ENCODE measurements at regions not wholly inside any gene's neighbourhood (a gene's known extent, or its start where the extent isn't known, plus 50 kb on each side); places are given as distances from the start of the nearest gene placed in this dataset.
A peak's percentile ranks its signal among the peaks of the same experiment; 100 is the strongest.

DNA sequence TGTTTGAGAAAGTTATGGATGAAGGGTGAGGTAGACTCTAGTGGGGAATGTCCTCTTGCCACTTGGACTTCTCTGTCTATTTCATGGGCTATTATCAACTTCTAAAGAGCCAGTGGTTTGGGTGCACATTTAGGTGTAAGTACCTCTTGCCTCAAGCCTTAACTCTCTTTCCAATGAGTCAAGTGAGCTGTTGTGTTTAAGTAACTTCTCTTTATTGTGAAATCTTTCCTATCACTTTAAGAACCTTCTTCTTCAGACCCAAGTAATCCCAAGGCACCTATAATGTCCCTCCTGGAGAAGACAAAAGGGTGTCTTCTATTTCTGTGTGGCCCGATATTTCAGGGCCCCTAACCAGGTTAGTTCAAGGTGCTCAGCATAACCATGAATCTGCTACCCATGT is 90.5 kb upstream of the VPREB1 start:
- no peak for DNase-seq (ENCODE audit: low read depth)

DNA sequence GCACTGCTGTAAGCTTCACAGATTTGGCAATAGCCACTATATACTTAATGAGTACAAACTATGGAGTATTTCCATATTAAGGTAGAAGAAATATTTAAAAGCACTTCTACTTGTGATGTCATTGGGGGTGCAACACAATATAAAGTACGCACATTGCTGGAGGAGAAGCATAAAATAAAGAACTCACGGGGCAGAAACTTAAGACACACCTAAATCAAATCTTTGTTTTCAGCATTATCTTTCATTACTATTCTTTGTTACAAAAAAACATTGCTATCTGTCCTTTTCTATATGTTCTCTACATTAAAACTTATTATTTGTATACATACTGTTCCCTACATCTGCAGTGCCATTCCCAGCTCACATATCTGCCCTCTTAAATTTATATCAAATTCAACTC is 93.3 kb upstream of the VPREB1 start:
- Histone ChIP-seq H3K27me3 (ENCODE audit: control insufficient read depth, insufficient read depth, low read length) (peaks cover 8% of the 10 kb centered on the region), H3K4me3 (ENCODE audit: low read depth, low read length) (no peak overlapping the region), H3K36me3 (ENCODE audit: control insufficient read depth, insufficient read depth, low read length) (no peaks in the 10 kb centered on the region)
- no peak for DNase-seq (ENCODE audit: low read depth)
- TF ChIP-seq, protein P1, sequence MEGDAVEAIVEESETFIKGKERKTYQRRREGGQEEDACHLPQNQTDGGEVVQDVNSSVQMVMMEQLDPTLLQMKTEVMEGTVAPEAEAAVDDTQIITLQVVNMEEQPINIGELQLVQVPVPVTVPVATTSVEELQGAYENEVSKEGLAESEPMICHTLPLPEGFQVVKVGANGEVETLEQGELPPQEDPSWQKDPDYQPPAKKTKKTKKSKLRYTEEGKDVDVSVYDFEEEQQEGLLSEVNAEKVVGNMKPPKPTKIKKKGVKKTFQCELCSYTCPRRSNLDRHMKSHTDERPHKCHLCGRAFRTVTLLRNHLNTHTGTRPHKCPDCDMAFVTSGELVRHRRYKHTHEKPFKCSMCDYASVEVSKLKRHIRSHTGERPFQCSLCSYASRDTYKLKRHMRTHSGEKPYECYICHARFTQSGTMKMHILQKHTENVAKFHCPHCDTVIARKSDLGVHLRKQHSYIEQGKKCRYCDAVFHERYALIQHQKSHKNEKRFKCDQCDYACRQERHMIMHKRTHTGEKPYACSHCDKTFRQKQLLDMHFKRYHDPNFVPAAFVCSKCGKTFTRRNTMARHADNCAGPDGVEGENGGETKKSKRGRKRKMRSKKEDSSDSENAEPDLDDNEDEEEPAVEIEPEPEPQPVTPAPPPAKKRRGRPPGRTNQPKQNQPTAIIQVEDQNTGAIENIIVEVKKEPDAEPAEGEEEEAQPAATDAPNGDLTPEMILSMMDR (IDR thresholded peaks at IDR 0.05; ENCODE audit: insufficient read depth, low read length, poor library complexity, severe bottlenecking), result no peak

More for the DNA sequence above, 90.5 kb upstream of the VPREB1 start:
- Histone ChIP-seq H3K27me3 (ENCODE audit: control insufficient read depth, insufficient read depth, low read length) (peaks cover 3% of the 10 kb centered on the region), H3K36me3 (ENCODE audit: control insufficient read depth, insufficient read depth, low read length) (no peaks in the 10 kb centered on the region), H3K4me3 (ENCODE audit: low read depth, low read length) (no peak overlapping the region)
- TF ChIP-seq, protein P1 (IDR thresholded peaks at IDR 0.05; ENCODE audit: insufficient read depth, low read length, poor library complexity, severe bottlenecking), result no peak

DNA sequence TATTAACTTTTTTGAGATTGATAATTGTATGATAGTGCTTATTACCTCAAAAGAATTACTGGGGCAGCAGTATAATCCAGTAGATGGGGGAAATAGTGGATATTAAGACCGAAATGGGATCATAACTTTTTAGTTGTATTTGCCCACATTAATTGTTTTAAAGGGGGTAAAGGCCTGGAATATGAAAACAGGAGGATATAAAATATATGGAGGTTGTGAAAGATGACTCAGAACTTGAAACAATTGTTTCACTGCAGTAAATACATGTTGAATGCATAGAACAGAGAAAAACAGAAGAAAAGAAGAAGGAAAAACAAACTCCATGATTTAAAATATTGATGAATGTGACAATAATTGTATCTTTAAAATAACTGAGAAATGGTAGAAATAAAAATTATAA is 94.1 kb upstream of the VPREB1 start:
- H3K36me3 ChIP-seq (ENCODE audit: control insufficient read depth, insufficient read depth, low read length), result no peaks in the 10 kb centered on the region
- H3K27me3 ChIP-seq (ENCODE audit: control insufficient read depth, insufficient read depth, low read length), result peaks cover 8% of the 10 kb centered on the region
- H3K4me3 ChIP-seq (ENCODE audit: low read depth, low read length), result no peak overlapping the region
- no peak for DNase-seq (ENCODE audit: low read depth)
- TF ChIP-seq, protein P1 (IDR thresholded peaks at IDR 0.05; ENCODE audit: insufficient read depth, low read length, poor library complexity, severe bottlenecking), result no peak

GRCh38 chr22:22148905-22149304 is 95.7 kb upstream of the VPREB1 start:
- H3K27me3 ChIP-seq (ENCODE audit: control insufficient read depth, insufficient read depth, low read length), result peaks cover 8% of the 10 kb centered on the region
- no peak for DNase-seq (ENCODE audit: low read depth)
- TF ChIP-seq, protein P1 (IDR thresholded peaks at IDR 0.05; ENCODE audit: insufficient read depth, low read length, poor library complexity, severe bottlenecking), result no peak
- H3K36me3 ChIP-seq (ENCODE audit: control insufficient read depth, insufficient read depth, low read length), result no peaks in the 10 kb centered on the region
- no peak overlapping the region for H3K4me3 ChIP-seq (ENCODE audit: low read depth, low read length)

DNA sequence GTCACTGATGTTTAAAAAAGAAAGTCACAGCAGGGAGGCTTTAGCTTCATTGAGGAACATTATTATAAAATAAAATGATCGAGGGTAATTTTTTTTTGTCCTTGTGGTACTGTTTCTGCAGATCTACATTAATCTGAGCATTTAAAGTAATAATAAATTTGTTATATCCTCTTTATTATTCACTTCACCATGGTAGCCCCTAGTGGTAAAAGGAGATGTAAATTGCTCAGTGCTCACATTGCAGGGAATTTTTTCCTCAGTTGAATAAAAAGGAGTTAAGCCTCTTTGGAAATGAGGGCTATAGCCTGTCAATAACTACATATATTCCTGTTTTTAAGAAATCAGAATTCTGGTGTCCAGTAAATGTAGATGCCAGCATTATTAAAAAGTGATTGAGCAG is 99.7 kb upstream of the VPREB1 start:
- TF ChIP-seq, protein P1 (IDR thresholded peaks at IDR 0.05; ENCODE audit: insufficient read depth, low read length, poor library complexity, severe bottlenecking), result peak; percentile 15
- Histone ChIP-seq H3K27me3 (ENCODE audit: control insufficient read depth, insufficient read depth, low read length) (peaks cover 6% of the 10 kb centered on the region), H3K36me3 (ENCODE audit: control insufficient read depth, insufficient read depth, low read length) (no peaks in the 10 kb centered on the region), H3K4me3 (ENCODE audit: low read depth, low read length) (no peak overlapping the region)
- no peak for DNase-seq (ENCODE audit: low read depth)

GRCh38 chr22:22143448-22143847 is 101.1 kb upstream of the VPREB1 start:
- H3K27me3 ChIP-seq (ENCODE audit: control insufficient read depth, insufficient read depth, low read length), result peaks cover 4% of the 10 kb centered on the region
- H3K4me3 ChIP-seq (ENCODE audit: low read depth, low read length), result no peak overlapping the region
- no peak for DNase-seq (ENCODE audit: low read depth)
- TF ChIP-seq, protein P1 (IDR thresholded peaks at IDR 0.05; ENCODE audit: insufficient read depth, low read length, poor library complexity, severe bottlenecking), result no peak
- H3K36me3 ChIP-seq (ENCODE audit: control insufficient read depth, insufficient read depth, low read length), result no peaks in the 10 kb centered on the region

Measured in kidney epithelial cell (primary cell).